ENCODE measurements at regions not wholly inside any gene's neighbourhood (a gene's known extent, or its start where the extent isn't known, plus 50 kb on each side); places are given as distances from the start of the nearest gene placed in this dataset.

DNA sequence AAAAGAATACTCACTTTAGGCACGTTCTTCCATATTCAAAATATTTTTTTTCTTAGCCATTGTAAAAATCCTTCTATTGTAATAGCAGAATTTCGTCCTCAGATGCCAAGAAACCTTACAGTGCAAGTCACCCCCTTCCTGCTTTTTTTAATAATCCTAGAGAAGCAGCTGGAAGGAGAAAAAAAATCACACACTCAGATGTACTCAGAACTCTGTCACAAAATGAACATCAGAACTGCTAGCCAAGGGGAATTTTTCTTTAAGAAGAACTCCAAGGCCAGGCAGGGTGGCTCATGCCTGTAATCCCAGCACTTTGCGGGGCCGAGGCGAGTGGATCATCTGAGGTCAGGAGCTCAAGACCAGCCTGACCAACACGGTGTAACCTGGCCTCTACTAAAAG is 127.3 kb upstream of the SPATS2L start:
- TF ChIP-seq, protein P1, sequence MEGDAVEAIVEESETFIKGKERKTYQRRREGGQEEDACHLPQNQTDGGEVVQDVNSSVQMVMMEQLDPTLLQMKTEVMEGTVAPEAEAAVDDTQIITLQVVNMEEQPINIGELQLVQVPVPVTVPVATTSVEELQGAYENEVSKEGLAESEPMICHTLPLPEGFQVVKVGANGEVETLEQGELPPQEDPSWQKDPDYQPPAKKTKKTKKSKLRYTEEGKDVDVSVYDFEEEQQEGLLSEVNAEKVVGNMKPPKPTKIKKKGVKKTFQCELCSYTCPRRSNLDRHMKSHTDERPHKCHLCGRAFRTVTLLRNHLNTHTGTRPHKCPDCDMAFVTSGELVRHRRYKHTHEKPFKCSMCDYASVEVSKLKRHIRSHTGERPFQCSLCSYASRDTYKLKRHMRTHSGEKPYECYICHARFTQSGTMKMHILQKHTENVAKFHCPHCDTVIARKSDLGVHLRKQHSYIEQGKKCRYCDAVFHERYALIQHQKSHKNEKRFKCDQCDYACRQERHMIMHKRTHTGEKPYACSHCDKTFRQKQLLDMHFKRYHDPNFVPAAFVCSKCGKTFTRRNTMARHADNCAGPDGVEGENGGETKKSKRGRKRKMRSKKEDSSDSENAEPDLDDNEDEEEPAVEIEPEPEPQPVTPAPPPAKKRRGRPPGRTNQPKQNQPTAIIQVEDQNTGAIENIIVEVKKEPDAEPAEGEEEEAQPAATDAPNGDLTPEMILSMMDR (IDR thresholded peaks at IDR 0.05; ENCODE audit: extremely low read depth in 1 of 2, insufficient read depth in 1 of 2, low read depth in 1 of 2, low read length in 2 of 2), result no peak
- no peak for TF ChIP-seq FOS (IDR thresholded peaks at IDR 0.05; ENCODE audit: borderline replicate concordance, insufficient read depth, low read length)
- no peak for TF ChIP-seq POLR2A (IDR thresholded peaks at IDR 0.05; ENCODE audit: low read depth, low read length)
- TF ChIP-seq EZH2 (IDR thresholded peaks at IDR 0.05; ENCODE audit: borderline replicate concordance, low read depth, low read length, severe bottlenecking), result no peak
- no peak for TF ChIP-seq POLR2AphosphoS5 (IDR thresholded peaks at IDR 0.05; ENCODE audit: insufficient read depth, low read depth, low read length)

Data from endothelial cell of umbilical vein (primary cell).